Renal pelvis (tissue), 1 donor: ENCODE measurements at regions not wholly inside any gene's neighbourhood (a gene's known extent, or its start where the extent isn't known, plus 50 kb on each side); places are given as distances from the start of the nearest gene placed in this dataset.
A peak's percentile ranks its signal among the peaks of the same experiment; 100 is the strongest.
"Not testable (repeated sequence)": the region's sequence is repeated elsewhere in the genome, so short reads cannot be mapped to it uniquely, and the experiment has no call there.

Experiments used
- DNase-seq: peaks from one replicate; pipeline ENCODE4 v3.0.0-alpha.2; 2013

- DNase-seq, result peak; percentile 70
Measured at GRCh38 chr11:109939166-109939810, 153.9 kb upstream of the ZC3H12C start.

GRCh38 chr11:109940816-109941215 lies 152.4 kb upstream of the ZC3H12C start:
- DNase-seq, result no peak

- DNase-seq, result no peak
Measured at GRCh38 chr11:109945626-109946321, 147.4 kb upstream of the ZC3H12C start.

- DNase-seq, result peak; percentile 88
Measured at GRCh38 chr11:109946322-109946846, 146.8 kb upstream of the ZC3H12C start.

- DNase-seq, result no peak
Measured at GRCh38 chr11:109954534-109954933, 138.7 kb upstream of the ZC3H12C start.

- no peak for DNase-seq
Measured at GRCh38 chr11:109956124-109956793, 136.9 kb upstream of the ZC3H12C start.

- no peak for DNase-seq
Measured at GRCh38 chr11:109957000-109957399, 136.2 kb upstream of the ZC3H12C start.

- no peak for DNase-seq
Measured at GRCh38 chr11:109957601-109958000, 135.6 kb upstream of the ZC3H12C start.

GRCh38 chr11:109958131-109958820 lies 134.9 kb upstream of the ZC3H12C start:
- no peak for DNase-seq

GRCh38 chr11:109958821-109959166 lies 134.4 kb upstream of the ZC3H12C start:
- no peak for DNase-seq

- peak; percentile 20 for DNase-seq
Measured at GRCh38 chr11:109960831-109961230, 132.4 kb upstream of the ZC3H12C start.

- DNase-seq, result no peak
Measured at GRCh38 chr11:109961261-109961660, 131.9 kb upstream of the ZC3H12C start.

- no peak for DNase-seq
Measured at GRCh38 chr11:109963101-109963500, 130.1 kb upstream of the ZC3H12C start.

GRCh38 chr11:109964487-109964886 lies 128.7 kb upstream of the ZC3H12C start:
- no peak for DNase-seq

- DNase-seq, result not testable (repeated sequence)
Measured at GRCh38 chr11:109965445-109965844, 127.7 kb upstream of the ZC3H12C start.

- not testable (repeated sequence) for DNase-seq
Measured at GRCh38 chr11:109965926-109966325, 127.3 kb upstream of the ZC3H12C start.

- DNase-seq, result not testable (repeated sequence)
Measured at GRCh38 chr11:109967136-109967535, 126.1 kb upstream of the ZC3H12C start.

- no peak for DNase-seq
Measured at GRCh38 chr11:109968299-109968698, 124.9 kb upstream of the ZC3H12C start.

GRCh38 chr11:109968781-109969180 lies 124.4 kb upstream of the ZC3H12C start:
- DNase-seq, result no peak

GRCh38 chr11:109970516-109971183 lies 122.5 kb upstream of the ZC3H12C start:
- DNase-seq, result no peak

- DNase-seq, result peak; percentile 20
Measured at GRCh38 chr11:109971184-109971523, 122.0 kb upstream of the ZC3H12C start.

- DNase-seq, result no peak
Measured at GRCh38 chr11:109972181-109972715, 120.9 kb upstream of the ZC3H12C start.
